ENCODE measurements at regions not wholly inside any gene's neighbourhood (a gene's known extent, or its start where the extent isn't known, plus 50 kb on each side); places are given as distances from the start of the nearest gene placed in this dataset.

- TF ChIP-seq EZH2phosphoT487 (IDR thresholded peaks at IDR 0.05; ENCODE audit: unreplicated experiment) (no peak), CTCF (conservative IDR thresholded peaks at IDR 0.05; ENCODE audit: low read depth in 2 of 2) (no peak), ETS1 (IDR thresholded peaks at IDR 0.05) (no peak)
Observed at GRCh38 chr21:39034590-39035536, 148.4 kb downstream of the PSMG1 start.
